ENCODE measurements at regions not wholly inside any gene's neighbourhood (a gene's known extent, or its start where the extent isn't known, plus 50 kb on each side); places are given as distances from the start of the nearest gene placed in this dataset.

GRCh38 chr3:25281732-25282126 lies 146.3 kb upstream of the RARB start:
- DNase-seq (ENCODE audit: low read depth in 2 of 2) = no peak

- DNase-seq (ENCODE audit: low read depth in 2 of 2) = no peak
Observed at GRCh38 chr3:25283613-25284012, 144.4 kb upstream of the RARB start.

- no peak for DNase-seq (ENCODE audit: low read depth in 2 of 2)
Observed at GRCh38 chr3:25284249-25284648, 143.8 kb upstream of the RARB start.

- DNase-seq (ENCODE audit: low read depth in 2 of 2) = no peak
Observed at GRCh38 chr3:25287291-25287884, 140.7 kb upstream of the RARB start.

GRCh38 chr3:25288413-25288812 lies 139.7 kb upstream of the RARB start:
- no peak for DNase-seq (ENCODE audit: low read depth in 2 of 2)

GRCh38 chr3:25289156-25289555 lies 138.9 kb upstream of the RARB start:
- DNase-seq (ENCODE audit: low read depth in 2 of 2) = no peak

GRCh38 chr3:25289663-25290062 lies 138.4 kb upstream of the RARB start:
- no peak for DNase-seq (ENCODE audit: low read depth in 2 of 2)

- DNase-seq (ENCODE audit: low read depth in 2 of 2) = no peak
Observed at GRCh38 chr3:25291481-25291905, 136.6 kb upstream of the RARB start.

GRCh38 chr3:25292036-25292435 lies 136.0 kb upstream of the RARB start:
- DNase-seq (ENCODE audit: low read depth in 2 of 2) = no peak

GRCh38 chr3:25292595-25292994 lies 135.5 kb upstream of the RARB start:
- no peak for DNase-seq (ENCODE audit: low read depth in 2 of 2)

GRCh38 chr3:25293736-25294135 lies 134.3 kb upstream of the RARB start:
- DNase-seq (ENCODE audit: low read depth in 2 of 2) = no peak

- DNase-seq (ENCODE audit: low read depth in 2 of 2) = no peak
Observed at GRCh38 chr3:25294169-25294805, 133.8 kb upstream of the RARB start.

GRCh38 chr3:25297667-25298585 lies 130.1 kb upstream of the RARB start:
- DNase-seq (ENCODE audit: low read depth in 2 of 2) = no peak

- no peak for DNase-seq (ENCODE audit: low read depth in 2 of 2)
Observed at GRCh38 chr3:25300141-25300540, 127.9 kb upstream of the RARB start.

GRCh38 chr3:25304916-25305315 lies 123.1 kb upstream of the RARB start:
- no peak for DNase-seq (ENCODE audit: low read depth in 2 of 2)

GRCh38 chr3:25306066-25306465 lies 122.0 kb upstream of the RARB start:
- no peak for DNase-seq (ENCODE audit: low read depth in 2 of 2)

GRCh38 chr3:25306705-25307104 lies 121.4 kb upstream of the RARB start:
- no peak for DNase-seq (ENCODE audit: low read depth in 2 of 2)

- DNase-seq (ENCODE audit: low read depth in 2 of 2) = no peak
Observed at GRCh38 chr3:25313286-25313685, 114.8 kb upstream of the RARB start.

GRCh38 chr3:25324954-25325655 lies 103.0 kb upstream of the RARB start:
- DNase-seq (ENCODE audit: low read depth in 2 of 2) = no peak

- no peak for DNase-seq (ENCODE audit: low read depth in 2 of 2)
Observed at GRCh38 chr3:25335356-25335755, 92.7 kb upstream of the RARB start.

- DNase-seq (ENCODE audit: low read depth in 2 of 2) = no peak
Observed at GRCh38 chr3:25338158-25338725, 89.8 kb upstream of the RARB start.

GRCh38 chr3:25339225-25339624 lies 88.8 kb upstream of the RARB start:
- DNase-seq (ENCODE audit: low read depth in 2 of 2) = no peak

All from dermis microvascular lymphatic vessel endothelial cell (primary cell).